A673 (cell line): ENCODE measurements at regions not wholly inside any gene's neighbourhood (a gene's known extent, or its start where the extent isn't known, plus 50 kb on each side); places are given as distances from the start of the nearest gene placed in this dataset.

ENCODE experiments used
- EZH2 ChIP-seq: fragments of 200-600 bp; sonication (generic); IDR thresholded peaks from 2 replicates; pipeline ENCODE4 v1.6.1; 2017; ENCODE audit warnings: borderline replicate concordance, low read depth, mild to moderate bottlenecking, mixed read lengths, antibody characterized with exemption, low read length; ENCODE audit not compliant: poor library complexity, severe bottlenecking
- TF ChIP-seq, protein P1 (sequence below): fragments of 300-800, 200-600 bp; sonication (generic); conservative IDR thresholded peaks from 2 replicates; pipeline ENCODE4 v1.5.1; 2017; ENCODE audit warnings: low read depth, mild to moderate bottlenecking, antibody characterized with exemption, low read length, moderate library complexity, mixed read lengths

DNA sequence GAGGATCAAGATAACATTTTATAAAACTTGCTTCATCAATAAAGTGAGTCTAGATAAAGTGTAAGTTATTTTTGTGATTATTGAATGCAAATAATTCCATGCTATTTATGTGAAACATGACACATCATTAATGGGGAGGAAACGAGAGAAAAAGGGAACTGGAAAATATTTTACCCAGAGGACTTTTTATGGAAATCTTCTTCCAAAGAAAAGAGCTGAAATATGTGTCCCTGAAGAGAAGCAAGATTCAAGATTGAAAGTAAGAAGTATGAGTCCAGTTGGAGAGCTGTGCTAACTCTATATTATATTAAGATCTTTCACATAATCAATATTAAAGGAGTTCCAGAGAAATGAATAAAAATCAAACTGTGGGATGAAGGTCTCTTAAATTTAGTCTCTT lies 1361.8 kb downstream of the GATA3 start:
- no peak for TF ChIP-seq EZH2
- TF ChIP-seq, protein P1, sequence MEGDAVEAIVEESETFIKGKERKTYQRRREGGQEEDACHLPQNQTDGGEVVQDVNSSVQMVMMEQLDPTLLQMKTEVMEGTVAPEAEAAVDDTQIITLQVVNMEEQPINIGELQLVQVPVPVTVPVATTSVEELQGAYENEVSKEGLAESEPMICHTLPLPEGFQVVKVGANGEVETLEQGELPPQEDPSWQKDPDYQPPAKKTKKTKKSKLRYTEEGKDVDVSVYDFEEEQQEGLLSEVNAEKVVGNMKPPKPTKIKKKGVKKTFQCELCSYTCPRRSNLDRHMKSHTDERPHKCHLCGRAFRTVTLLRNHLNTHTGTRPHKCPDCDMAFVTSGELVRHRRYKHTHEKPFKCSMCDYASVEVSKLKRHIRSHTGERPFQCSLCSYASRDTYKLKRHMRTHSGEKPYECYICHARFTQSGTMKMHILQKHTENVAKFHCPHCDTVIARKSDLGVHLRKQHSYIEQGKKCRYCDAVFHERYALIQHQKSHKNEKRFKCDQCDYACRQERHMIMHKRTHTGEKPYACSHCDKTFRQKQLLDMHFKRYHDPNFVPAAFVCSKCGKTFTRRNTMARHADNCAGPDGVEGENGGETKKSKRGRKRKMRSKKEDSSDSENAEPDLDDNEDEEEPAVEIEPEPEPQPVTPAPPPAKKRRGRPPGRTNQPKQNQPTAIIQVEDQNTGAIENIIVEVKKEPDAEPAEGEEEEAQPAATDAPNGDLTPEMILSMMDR = no peak
